Natural killer cell (primary cell): ENCODE measurements at regions not wholly inside any gene's neighbourhood (a gene's known extent, or its start where the extent isn't known, plus 50 kb on each side); places are given as distances from the start of the nearest gene placed in this dataset.

ENCODE experiments used
- ATAC-seq, 3 donors: fragments of 150-1000 bp in 2 of 3; fragments of 200-7000 bp in 1 of 3; cut with Tn5 transposase; 1 replicate in 1 of 3; 2 replicates in 2 of 3; pipeline ENCODE4 v1.10.0; 2021; ENCODE audit warnings: mild to moderate bottlenecking in 2 of 3, moderate library complexity in 2 of 3
- DNase-seq, 2 donors: peaks; one replicate each; pipeline versions ENCODE4 v3.0.0 to v3.0.0-alpha.2; 2013 to 2021; ENCODE audit warnings: mixed read lengths in 1 of 2
- H3K27ac ChIP-seq: one replicate; pipeline ENCODE4 v1.5.1; 2013; ENCODE audit warnings: mild to moderate bottlenecking, low read length
- H3K27me3 ChIP-seq: one replicate; pipeline ENCODE4 v1.6.1; 2013; ENCODE audit warnings: low read length; ENCODE audit not compliant: control insufficient read depth, insufficient read depth
- H3K36me3 ChIP-seq: one replicate; pipeline ENCODE4 v1.6.1; 2013; ENCODE audit warnings: low read length; ENCODE audit not compliant: control insufficient read depth, insufficient read depth
- H3K4me1 ChIP-seq: one replicate; pipeline ENCODE4 v1.6.1; 2013; ENCODE audit warnings: low read length; ENCODE audit not compliant: control insufficient read depth, insufficient read depth
- H3K4me3 ChIP-seq: one replicate; pipeline ENCODE4 v1.5.1; 2013; ENCODE audit warnings: low read length
- H3K9me3 ChIP-seq: one replicate; pipeline ENCODE4 v1.6.1; 2013; ENCODE audit warnings: low read length; ENCODE audit not compliant: control insufficient read depth, insufficient read depth
- H3K27ac Mint-ChIP-seq, 2 donors: one replicate each; pipeline ENCODE4 v1.8.0; 2022; ENCODE audit warnings: mild to moderate bottlenecking in 2 of 2, mixed read lengths in 2 of 2, moderate library complexity in 1 of 2
- H3K27me3 Mint-ChIP-seq, 2 donors: one replicate each; pipeline ENCODE4 v1.8.0; 2022; ENCODE audit warnings: low read depth in 2 of 2, mixed read lengths in 2 of 2
- H3K36me3 Mint-ChIP-seq: one replicate; pipeline ENCODE4 v1.8.0; 2022; ENCODE audit warnings: mixed read lengths
- H3K4me1 Mint-ChIP-seq, 2 donors: one replicate each; pipeline ENCODE4 v1.8.0; 2022; ENCODE audit warnings: mixed read lengths in 2 of 2
- H3K4me3 Mint-ChIP-seq: one replicate; pipeline ENCODE4 v1.8.0; 2022; ENCODE audit warnings: mild to moderate bottlenecking, moderate library complexity, mixed read lengths
- H3K9me3 Mint-ChIP-seq, 2 donors: one replicate each; pipeline ENCODE4 v1.8.0; 2022; ENCODE audit warnings: mixed read lengths in 2 of 2
- CTCF ChIP-seq: fragments of 200-600 bp; IDR thresholded peaks from one replicate; pipeline ENCODE4 v1.8.0; 2022; ENCODE audit warnings: antibody characterized with exemption
- WGBS: methylation state at CpG from one replicate; pipeline ENCODE4 v1.1.7; 2013; ENCODE audit warnings: missing lambda C conversion rate; ENCODE audit not compliant: insufficient coverage; 5-methylcytosine and 5-hydroxymethylcytosine counted together
- intact Hi-C: fragments of 100-400 bp; cut with micrococcal nuclease; formaldehyde crosslinking; loops from one replicate; pipeline ENCODE4 v1.14.2; 2022

- Mint-ChIP-seq H3K36me3 (no peaks in the 10 kb centered on the region), H3K9me3 (no peaks in the 10 kb centered on the region), H3K4me1 (no peaks in the 10 kb centered on the region), H3K4me3 (no peak overlapping the region), H3K27me3 (peaks cover 12 to 34% of the 10 kb centered on the region in 2 donors), H3K27ac (no peak overlapping the region)
- Histone ChIP-seq H3K9me3 (no peaks in the 10 kb centered on the region), H3K36me3 (no peaks in the 10 kb centered on the region), H3K27ac (no peak overlapping the region), H3K27me3 (no peaks in the 10 kb centered on the region), H3K4me1 (no peaks in the 10 kb centered on the region), H3K4me3 (no peak overlapping the region)
- no peak for ATAC-seq
- 30% methylated on average over 4 of the region's 9 CpGs for WGBS
- no peak for DNase-seq
- intact Hi-C loops = no loop called here
- TF ChIP-seq CTCF = no peak
These were observed 246.1 kb downstream of the BMP7 start for GRCh38 chr20:57020364-57020763.

GRCh38 chr20:57022306-57022705 lies 244.1 kb downstream of the BMP7 start:
- Histone ChIP-seq H3K4me3 (no peak overlapping the region), H3K4me1 (no peaks in the 10 kb centered on the region), H3K36me3 (no peaks in the 10 kb centered on the region), H3K27me3 (no peaks in the 10 kb centered on the region), H3K27ac (no peak overlapping the region), H3K9me3 (no peaks in the 10 kb centered on the region)
- TF ChIP-seq CTCF = no peak
- intact Hi-C loops = no loop called here
- WGBS = 61% methylated on average over 6 of the region's 6 CpGs
- no peaks in the 10 kb centered on the region for H3K4me1 Mint-ChIP-seq
- no peaks in the 10 kb centered on the region for H3K9me3 Mint-ChIP-seq
- H3K27me3 Mint-ChIP-seq = peaks cover 7 to 37% of the 10 kb centered on the region in 2 donors
- no peak overlapping the region for H3K4me3 Mint-ChIP-seq
- ATAC-seq (no peak), DNase-seq (no peak)
- no peak overlapping the region for H3K27ac Mint-ChIP-seq
- no peaks in the 10 kb centered on the region for H3K36me3 Mint-ChIP-seq

- ATAC-seq (no peak), DNase-seq (no peak)
- no peaks in the 10 kb centered on the region for H3K4me1 ChIP-seq
- no peaks in the 10 kb centered on the region for H3K36me3 Mint-ChIP-seq
- no peak overlapping the region for H3K27ac ChIP-seq
- no peaks in the 10 kb centered on the region for H3K4me1 Mint-ChIP-seq
- no peaks in the 10 kb centered on the region for H3K9me3 Mint-ChIP-seq
- no peak overlapping the region for H3K27ac Mint-ChIP-seq
- no peaks in the 10 kb centered on the region for H3K27me3 ChIP-seq
- peaks cover 8 to 44% of the 10 kb centered on the region in 2 donors for H3K27me3 Mint-ChIP-seq
- TF ChIP-seq CTCF = no peak
- no peaks in the 10 kb centered on the region for H3K9me3 ChIP-seq
- H3K36me3 ChIP-seq = no peaks in the 10 kb centered on the region
- intact Hi-C loops = no loop called here
- no peak overlapping the region for H3K4me3 Mint-ChIP-seq
- H3K4me3 ChIP-seq = no peak overlapping the region
- WGBS = 80% methylated on average over 2 of the region's 2 CpGs
These were observed 243.4 kb downstream of the BMP7 start for GRCh38 chr20:57023007-57023406.

GRCh38 chr20:57023997-57024396 lies 242.4 kb downstream of the BMP7 start:
- Histone ChIP-seq H3K36me3 (no peaks in the 10 kb centered on the region), H3K4me3 (no peak overlapping the region), H3K27ac (no peak overlapping the region), H3K9me3 (no peaks in the 10 kb centered on the region), H3K4me1 (no peaks in the 10 kb centered on the region), H3K27me3 (no peaks in the 10 kb centered on the region)
- Mint-ChIP-seq H3K9me3 (no peaks in the 10 kb centered on the region), H3K4me3 (no peak overlapping the region), H3K4me1 (no peaks in the 10 kb centered on the region), H3K36me3 (no peaks in the 10 kb centered on the region), H3K27me3 (peaks cover 8 to 39% of the 10 kb centered on the region in 2 donors), H3K27ac (no peak overlapping the region)
- WGBS = 89% methylated on average over 9 of the region's 9 CpGs
- DNase-seq (no peak), ATAC-seq (no peak)
- intact Hi-C loops = no loop called here
- no peak for TF ChIP-seq CTCF
